ENCODE measurements at regions not wholly inside any gene's neighbourhood (a gene's known extent, or its start where the extent isn't known, plus 50 kb on each side); places are given as distances from the start of the nearest gene placed in this dataset.

- H3K4me1 ChIP-seq (ENCODE audit: control insufficient read depth in 2 of 2, insufficient read depth in 1 of 2, low read depth in 1 of 2, low read length in 2 of 2) = peaks cover 0 to 11% of the 10 kb centered on the region in 2 donors
- H3K9me3 ChIP-seq (replicated peaks in 1 of 2; ENCODE audit: control insufficient read depth in 2 of 2, insufficient read depth in 1 of 2, low read depth in 1 of 2, low read length in 2 of 2) = no peaks in the 10 kb centered on the region
- no peak overlapping the region for H2BK12ac ChIP-seq (ENCODE audit: low read length)
- no peak overlapping the region for H3K14ac ChIP-seq (ENCODE audit: low read length)
- H3K79me1 ChIP-seq (ENCODE audit: low read depth, low read length) = no peaks in the 10 kb centered on the region
- no peak overlapping the region for H2BK15ac ChIP-seq (ENCODE audit: low read length)
- H2AK5ac ChIP-seq (ENCODE audit: low read depth, low read length) = no peak overlapping the region
- no peak overlapping the region for H3K4me2 ChIP-seq (ENCODE audit: insufficient read depth, low read length, poor library complexity, severe bottlenecking)
- no peak overlapping the region for H2BK120ac ChIP-seq (ENCODE audit: low read depth, low read length)
- H3K27me3 ChIP-seq (ENCODE audit: control insufficient read depth in 3 of 3, insufficient read depth in 3 of 3, low read depth in 1 of 3, low read length in 3 of 3) = peaks cover 0 to 7% (median 0%) of the 10 kb centered on the region in 3 experiments
- WGBS, 2 donors (ENCODE audit: extremely low coverage in 2 of 2, insufficient read length in 2 of 2, insufficient replicate concordance in 1 of 2) = no CpG with 5 or more reads among the region's 1 CpG
- H3K23ac ChIP-seq (ENCODE audit: low read depth, low read length, poor library complexity) = no peak overlapping the region
- no peak overlapping the region for H3K27ac ChIP-seq (replicated peaks; ENCODE audit: low read length)
- H3K18ac ChIP-seq (ENCODE audit: low read length) = no peak overlapping the region
- H2AFZ ChIP-seq (ENCODE audit: low read length) = no peak overlapping the region
- no peak overlapping the region for H4K91ac ChIP-seq (ENCODE audit: low read depth, low read length, poor library complexity)
- H3K4ac ChIP-seq (ENCODE audit: low read length) = no peak overlapping the region
- DNase-seq (ENCODE audit: low spot score) = no peak
- H3K36me3 ChIP-seq (replicated peaks in 1 of 2; ENCODE audit: control insufficient read depth in 2 of 2, insufficient read depth in 2 of 2, low read length in 2 of 2) = no peaks in the 10 kb centered on the region
- no peak overlapping the region for H4K8ac ChIP-seq (ENCODE audit: low read depth, low read length)
- H3K4me3 ChIP-seq (ENCODE audit: low read length in 2 of 2) = no peak overlapping the region
- H2BK5ac ChIP-seq (ENCODE audit: low read length) = no peak overlapping the region
- no peak overlapping the region for H3K9ac ChIP-seq (ENCODE audit: low read depth, low read length, poor library complexity)
Measured at GRCh38 chr2:237199082-237199481, 113.4 kb downstream of the COPS8 start.

GRCh38 chr2:237199577-237199976 lies 113.9 kb downstream of the COPS8 start:
- no peak overlapping the region for H2BK15ac ChIP-seq (ENCODE audit: low read length)
- H2AK5ac ChIP-seq (ENCODE audit: low read depth, low read length) = no peak overlapping the region
- no peak overlapping the region for H4K91ac ChIP-seq (ENCODE audit: low read depth, low read length, poor library complexity)
- H3K79me1 ChIP-seq (ENCODE audit: low read depth, low read length) = no peaks in the 10 kb centered on the region
- H2BK12ac ChIP-seq (ENCODE audit: low read length) = no peak overlapping the region
- no peak for DNase-seq (ENCODE audit: low spot score)
- no peak overlapping the region for H2BK120ac ChIP-seq (ENCODE audit: low read depth, low read length)
- WGBS, 2 donors (ENCODE audit: extremely low coverage in 2 of 2, insufficient read length in 2 of 2, insufficient replicate concordance in 1 of 2) = no CpG with 5 or more reads among the region's 2 CpGs
- no peak overlapping the region for H3K4me2 ChIP-seq (ENCODE audit: insufficient read depth, low read length, poor library complexity, severe bottlenecking)
- no peaks in the 10 kb centered on the region for H3K9me3 ChIP-seq (replicated peaks in 1 of 2; ENCODE audit: control insufficient read depth in 2 of 2, insufficient read depth in 1 of 2, low read depth in 1 of 2, low read length in 2 of 2)
- H3K27me3 ChIP-seq (ENCODE audit: control insufficient read depth in 3 of 3, insufficient read depth in 3 of 3, low read depth in 1 of 3, low read length in 3 of 3) = peaks cover 0 to 7% (median 0%) of the 10 kb centered on the region in 3 experiments
- H3K27ac ChIP-seq (replicated peaks; ENCODE audit: low read length) = no peak overlapping the region
- H3K18ac ChIP-seq (ENCODE audit: low read length) = peak overlapping the region; percentile 2
- H3K4ac ChIP-seq (ENCODE audit: low read length) = no peak overlapping the region
- no peak overlapping the region for H2AFZ ChIP-seq (ENCODE audit: low read length)
- H4K8ac ChIP-seq (ENCODE audit: low read depth, low read length) = no peak overlapping the region
- peak overlapping the region in 1 of 2 donors; percentile 46 for H3K4me3 ChIP-seq (ENCODE audit: low read length in 2 of 2)
- H3K23ac ChIP-seq (ENCODE audit: low read depth, low read length, poor library complexity) = no peak overlapping the region
- no peak overlapping the region for H3K9ac ChIP-seq (ENCODE audit: low read depth, low read length, poor library complexity)
- H3K36me3 ChIP-seq (replicated peaks in 1 of 2; ENCODE audit: control insufficient read depth in 2 of 2, insufficient read depth in 2 of 2, low read length in 2 of 2) = no peaks in the 10 kb centered on the region
- H3K4me1 ChIP-seq (ENCODE audit: control insufficient read depth in 2 of 2, insufficient read depth in 1 of 2, low read depth in 1 of 2, low read length in 2 of 2) = peaks cover 0 to 11% of the 10 kb centered on the region in 2 donors
- no peak overlapping the region for H2BK5ac ChIP-seq (ENCODE audit: low read length)
- no peak overlapping the region for H3K14ac ChIP-seq (ENCODE audit: low read length)

GRCh38 chr2:237200462-237200861 lies 114.8 kb downstream of the COPS8 start:
- Histone ChIP-seq H4K91ac (ENCODE audit: low read depth, low read length, poor library complexity) (no peak overlapping the region), H3K27me3 (ENCODE audit: control insufficient read depth in 3 of 3, insufficient read depth in 3 of 3, low read depth in 1 of 3, low read length in 3 of 3) (peaks cover 0 to 4% (median 0%) of the 10 kb centered on the region in 3 experiments), H3K36me3 (replicated peaks in 1 of 2; ENCODE audit: control insufficient read depth in 2 of 2, insufficient read depth in 2 of 2, low read length in 2 of 2) (no peaks in the 10 kb centered on the region), H2BK15ac (ENCODE audit: low read length) (no peak overlapping the region), H2AK5ac (ENCODE audit: low read depth, low read length) (no peak overlapping the region), H2AFZ (ENCODE audit: low read length) (no peak overlapping the region), H3K4me1 (ENCODE audit: control insufficient read depth in 2 of 2, insufficient read depth in 1 of 2, low read depth in 1 of 2, low read length in 2 of 2) (peaks cover 0 to 14% of the 10 kb centered on the region in 2 donors), H3K9ac (ENCODE audit: low read depth, low read length, poor library complexity) (no peak overlapping the region), H2BK120ac (ENCODE audit: low read depth, low read length) (no peak overlapping the region), H3K79me1 (ENCODE audit: low read depth, low read length) (no peaks in the 10 kb centered on the region), H3K9me3 (replicated peaks in 1 of 2; ENCODE audit: control insufficient read depth in 2 of 2, insufficient read depth in 1 of 2, low read depth in 1 of 2, low read length in 2 of 2) (no peaks in the 10 kb centered on the region), H3K4me2 (ENCODE audit: insufficient read depth, low read length, poor library complexity, severe bottlenecking) (no peak overlapping the region), H3K4ac (ENCODE audit: low read length) (no peak overlapping the region), H3K27ac (replicated peaks; ENCODE audit: low read length) (no peak overlapping the region), H3K14ac (ENCODE audit: low read length) (no peak overlapping the region), H3K23ac (ENCODE audit: low read depth, low read length, poor library complexity) (peak overlapping the region; percentile 76), H2BK12ac (ENCODE audit: low read length) (no peak overlapping the region), H3K18ac (ENCODE audit: low read length) (peak overlapping the region; percentile 39), H4K8ac (ENCODE audit: low read depth, low read length) (no peak overlapping the region), H2BK5ac (ENCODE audit: low read length) (no peak overlapping the region), H3K4me3 (ENCODE audit: low read length in 2 of 2) (no peak overlapping the region)
- no peak for DNase-seq (ENCODE audit: low spot score)
- WGBS, 2 donors (ENCODE audit: extremely low coverage in 2 of 2, insufficient read length in 2 of 2, insufficient replicate concordance in 1 of 2) = no CpG with 5 or more reads among the region's 7 CpGs

- Histone ChIP-seq H2BK12ac (ENCODE audit: low read length) (no peak overlapping the region), H3K4me2 (ENCODE audit: insufficient read depth, low read length, poor library complexity, severe bottlenecking) (no peak overlapping the region), H3K9ac (ENCODE audit: low read depth, low read length, poor library complexity) (no peak overlapping the region), H3K36me3 (replicated peaks in 1 of 2; ENCODE audit: control insufficient read depth in 2 of 2, insufficient read depth in 2 of 2, low read length in 2 of 2) (no peaks in the 10 kb centered on the region), H3K27me3 (ENCODE audit: control insufficient read depth in 3 of 3, insufficient read depth in 3 of 3, low read depth in 1 of 3, low read length in 3 of 3) (no peaks in the 10 kb centered on the region), H2BK120ac (ENCODE audit: low read depth, low read length) (no peak overlapping the region), H3K4me1 (ENCODE audit: control insufficient read depth in 2 of 2, insufficient read depth in 1 of 2, low read depth in 1 of 2, low read length in 2 of 2) (peaks cover 0 to 16% of the 10 kb centered on the region in 2 donors), H3K4me3 (ENCODE audit: low read length in 2 of 2) (peak overlapping the region in 1 of 2 donors; percentile 22), H2AK5ac (ENCODE audit: low read depth, low read length) (no peak overlapping the region), H3K27ac (replicated peaks; ENCODE audit: low read length) (no peak overlapping the region), H3K79me1 (ENCODE audit: low read depth, low read length) (no peaks in the 10 kb centered on the region), H2BK15ac (ENCODE audit: low read length) (no peak overlapping the region), H3K9me3 (replicated peaks in 1 of 2; ENCODE audit: control insufficient read depth in 2 of 2, insufficient read depth in 1 of 2, low read depth in 1 of 2, low read length in 2 of 2) (no peaks in the 10 kb centered on the region), H2BK5ac (ENCODE audit: low read length) (no peak overlapping the region), H3K18ac (ENCODE audit: low read length) (peak overlapping the region; percentile 27), H2AFZ (ENCODE audit: low read length) (peak overlapping the region; percentile 7), H4K8ac (ENCODE audit: low read depth, low read length) (no peak overlapping the region), H4K91ac (ENCODE audit: low read depth, low read length, poor library complexity) (no peak overlapping the region), H3K14ac (ENCODE audit: low read length) (no peak overlapping the region), H3K23ac (ENCODE audit: low read depth, low read length, poor library complexity) (no peak overlapping the region), H3K4ac (ENCODE audit: low read length) (no peak overlapping the region)
- DNase-seq (ENCODE audit: low spot score) = no peak
- WGBS, 2 donors (ENCODE audit: extremely low coverage in 2 of 2, insufficient read length in 2 of 2, insufficient replicate concordance in 1 of 2) = no CpG with 5 or more reads among the region's 14 CpGs
Measured at GRCh38 chr2:237201461-237202287, 116.0 kb downstream of the COPS8 start.
